OCI-LY1 (cell line): ENCODE measurements at regions not wholly inside any gene's neighbourhood (a gene's known extent, or its start where the extent isn't known, plus 50 kb on each side); places are given as distances from the start of the nearest gene placed in this dataset.

Experiments used
- H2AFZ ChIP-seq: fragments of 200-600 bp; sonication (generic), shearing (Covaris generic); 2 replicates; pipeline ENCODE4 v1.6.0; 2014; ENCODE audit warnings: antibody characterized with exemption, mild to moderate bottlenecking, low read length
- H3F3A ChIP-seq: fragments of 200-600 bp; sonication (generic), shearing (Covaris generic); 2 replicates; pipeline ENCODE4 v1.6.0; 2014; ENCODE audit warnings: mild to moderate bottlenecking, antibody characterized with exemption, low read length, moderate library complexity; ENCODE audit not compliant: insufficient read depth
- H3K27ac ChIP-seq: fragments of 200-600 bp; sonication (generic); 2 replicates; pipeline ENCODE4 v1.5.1; 2014; ENCODE audit warnings: low read length, mixed run types, mild to moderate bottlenecking, low read depth; ENCODE audit not compliant: poor library complexity, severe bottlenecking
- H3K27me3 ChIP-seq: fragments of 200-600 bp; sonication (generic); 2 replicates; pipeline ENCODE4 v1.6.0; 2014; ENCODE audit warnings: antibody characterized with exemption, mild to moderate bottlenecking, low read length, moderate library complexity; ENCODE audit not compliant: insufficient read depth
- H3K36me3 ChIP-seq: fragments of 200-600 bp; sonication (generic); 2 replicates; pipeline ENCODE4 v1.6.1; 2014; ENCODE audit warnings: mild to moderate bottlenecking, antibody characterized with exemption, low read length, moderate library complexity, mixed read lengths; ENCODE audit not compliant: insufficient read depth
- H3K4me1 ChIP-seq: fragments of 200-600 bp; sonication (generic); 2 replicates; pipeline ENCODE4 v1.5.1; 2014; ENCODE audit warnings: mild to moderate bottlenecking, low read length, moderate library complexity; ENCODE audit not compliant: insufficient read depth, severe bottlenecking
- H3K4me2 ChIP-seq: fragments of 200-600 bp; sonication (generic), shearing (Covaris generic); 2 replicates; pipeline ENCODE4 v1.6.1; 2014; ENCODE audit warnings: low read length
- H3K4me3 ChIP-seq: fragments of 200-600 bp; sonication (generic); 2 replicates; pipeline ENCODE4 v1.5.1; 2014; ENCODE audit warnings: low read length, low read depth, mild to moderate bottlenecking, mixed read lengths; ENCODE audit not compliant: poor library complexity, severe bottlenecking
- H3K79me2 ChIP-seq: fragments of 200-600 bp; shearing (Covaris generic); 2 replicates; pipeline ENCODE4 v1.6.1; 2016; ENCODE audit warnings: mixed run types, low read length, mixed read lengths; ENCODE audit not compliant: insufficient read depth
- H3K9ac ChIP-seq: fragments of 200-600 bp; sonication (generic), shearing (Covaris generic); 2 replicates; pipeline ENCODE4 v1.6.1; 2014; ENCODE audit warnings: mild to moderate bottlenecking, low read length, mixed read lengths
- H3K9me2 ChIP-seq: fragments of 200-600 bp; sonication (generic), shearing (Covaris generic); 2 replicates; pipeline ENCODE4 v1.6.1; 2014; ENCODE audit warnings: low read depth, mild to moderate bottlenecking, low read length, mixed read lengths
- H3K9me3 ChIP-seq: fragments of 200-600 bp; shearing (Covaris generic); 2 replicates; pipeline ENCODE4 v1.6.1; 2014; ENCODE audit warnings: low read length, mixed read lengths
- H4K20me1 ChIP-seq: fragments of 200-600 bp; sonication (generic), shearing (Covaris generic); 2 replicates; pipeline ENCODE4 v1.6.0; 2016; ENCODE audit warnings: mild to moderate bottlenecking, low read length; ENCODE audit not compliant: insufficient read depth
- EZH2 ChIP-seq: fragments of 200-600 bp; sonication (generic), shearing (Covaris generic); IDR thresholded peaks from 2 replicates; pipeline ENCODE4 v1.8.0; 2017; ENCODE audit warnings: borderline replicate concordance, mixed run types, mild to moderate bottlenecking, antibody characterized with exemption, low read length, moderate library complexity, mixed read lengths
- TF ChIP-seq, protein P1 (sequence below): fragments of 200-600 bp; sonication (generic), shearing (Covaris generic); IDR thresholded peaks from 2 replicates; pipeline ENCODE4 v1.5.1; 2017; ENCODE audit warnings: mild to moderate bottlenecking, antibody characterized with exemption, low read length, moderate library complexity, mixed read lengths

DNA sequence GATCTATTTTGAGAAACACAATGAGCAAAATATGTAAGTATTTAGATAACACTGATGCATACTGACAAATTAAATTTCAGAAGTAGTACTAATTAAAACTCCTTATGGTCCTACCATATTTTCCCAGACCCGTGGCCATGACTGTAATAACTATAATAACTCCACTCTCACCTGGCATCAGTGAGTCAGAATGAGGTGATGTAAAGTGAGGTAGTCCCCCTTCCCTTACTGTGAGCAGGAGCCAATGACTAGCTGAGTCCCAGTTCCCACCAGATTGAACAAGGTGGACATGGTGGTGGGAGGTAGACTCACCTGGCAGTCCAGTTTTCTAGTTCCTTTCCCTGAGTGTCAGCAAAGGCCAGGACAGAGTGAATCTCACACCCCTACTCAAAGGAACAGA is 630.5 kb upstream of the IGFBP3 start:
- no peak overlapping the region for H3K9ac ChIP-seq
- H3K36me3 ChIP-seq: no peaks in the 10 kb centered on the region
- H3K27me3 ChIP-seq: no peaks in the 10 kb centered on the region
- H3K27ac ChIP-seq: no peak overlapping the region
- H3K4me1 ChIP-seq: no peaks in the 10 kb centered on the region
- no peaks in the 10 kb centered on the region for H4K20me1 ChIP-seq
- H3K4me3 ChIP-seq: no peak overlapping the region
- H3K4me2 ChIP-seq: no peak overlapping the region
- TF ChIP-seq EZH2: no peak
- TF ChIP-seq, protein P1, sequence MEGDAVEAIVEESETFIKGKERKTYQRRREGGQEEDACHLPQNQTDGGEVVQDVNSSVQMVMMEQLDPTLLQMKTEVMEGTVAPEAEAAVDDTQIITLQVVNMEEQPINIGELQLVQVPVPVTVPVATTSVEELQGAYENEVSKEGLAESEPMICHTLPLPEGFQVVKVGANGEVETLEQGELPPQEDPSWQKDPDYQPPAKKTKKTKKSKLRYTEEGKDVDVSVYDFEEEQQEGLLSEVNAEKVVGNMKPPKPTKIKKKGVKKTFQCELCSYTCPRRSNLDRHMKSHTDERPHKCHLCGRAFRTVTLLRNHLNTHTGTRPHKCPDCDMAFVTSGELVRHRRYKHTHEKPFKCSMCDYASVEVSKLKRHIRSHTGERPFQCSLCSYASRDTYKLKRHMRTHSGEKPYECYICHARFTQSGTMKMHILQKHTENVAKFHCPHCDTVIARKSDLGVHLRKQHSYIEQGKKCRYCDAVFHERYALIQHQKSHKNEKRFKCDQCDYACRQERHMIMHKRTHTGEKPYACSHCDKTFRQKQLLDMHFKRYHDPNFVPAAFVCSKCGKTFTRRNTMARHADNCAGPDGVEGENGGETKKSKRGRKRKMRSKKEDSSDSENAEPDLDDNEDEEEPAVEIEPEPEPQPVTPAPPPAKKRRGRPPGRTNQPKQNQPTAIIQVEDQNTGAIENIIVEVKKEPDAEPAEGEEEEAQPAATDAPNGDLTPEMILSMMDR: no peak
- H3F3A ChIP-seq: no peaks in the 10 kb centered on the region
- no peak overlapping the region for H2AFZ ChIP-seq
- no peaks in the 10 kb centered on the region for H3K9me3 ChIP-seq
- H3K9me2 ChIP-seq: no peaks in the 10 kb centered on the region; the same call in 1 of the 2 replicates
- H3K79me2 ChIP-seq: no peaks in the 10 kb centered on the region

DNA sequence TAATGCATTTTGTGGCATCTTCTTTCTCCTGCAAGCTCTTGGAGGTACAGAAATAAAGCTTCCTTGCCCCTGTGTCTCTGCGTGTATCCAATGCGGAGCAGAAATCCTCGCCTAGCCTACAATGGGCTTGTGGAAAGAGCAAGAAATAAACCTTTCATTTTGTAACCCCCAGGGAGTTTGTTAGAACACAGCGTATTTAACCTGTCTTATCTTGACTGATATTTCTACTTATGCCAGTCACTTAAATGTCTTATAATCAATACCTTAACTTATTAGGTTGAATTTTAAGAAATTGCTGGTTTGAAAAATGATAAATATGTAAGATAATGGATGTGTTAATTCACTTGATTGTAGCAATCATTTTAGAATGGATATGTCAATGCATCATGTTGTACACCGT is 629.8 kb upstream of the IGFBP3 start:
- no peak for TF ChIP-seq EZH2
- TF ChIP-seq, protein P1: no peak
- Histone ChIP-seq H2AFZ (no peak overlapping the region), H3K36me3 (no peaks in the 10 kb centered on the region), H3K9me2 (no peaks in the 10 kb centered on the region; the same call in 1 of the 2 replicates), H3F3A (no peaks in the 10 kb centered on the region), H3K9ac (no peak overlapping the region), H3K27me3 (no peaks in the 10 kb centered on the region), H3K79me2 (no peaks in the 10 kb centered on the region), H3K9me3 (no peaks in the 10 kb centered on the region), H3K4me3 (no peak overlapping the region), H4K20me1 (no peaks in the 10 kb centered on the region), H3K27ac (no peak overlapping the region), H3K4me1 (no peaks in the 10 kb centered on the region), H3K4me2 (no peak overlapping the region)

DNA sequence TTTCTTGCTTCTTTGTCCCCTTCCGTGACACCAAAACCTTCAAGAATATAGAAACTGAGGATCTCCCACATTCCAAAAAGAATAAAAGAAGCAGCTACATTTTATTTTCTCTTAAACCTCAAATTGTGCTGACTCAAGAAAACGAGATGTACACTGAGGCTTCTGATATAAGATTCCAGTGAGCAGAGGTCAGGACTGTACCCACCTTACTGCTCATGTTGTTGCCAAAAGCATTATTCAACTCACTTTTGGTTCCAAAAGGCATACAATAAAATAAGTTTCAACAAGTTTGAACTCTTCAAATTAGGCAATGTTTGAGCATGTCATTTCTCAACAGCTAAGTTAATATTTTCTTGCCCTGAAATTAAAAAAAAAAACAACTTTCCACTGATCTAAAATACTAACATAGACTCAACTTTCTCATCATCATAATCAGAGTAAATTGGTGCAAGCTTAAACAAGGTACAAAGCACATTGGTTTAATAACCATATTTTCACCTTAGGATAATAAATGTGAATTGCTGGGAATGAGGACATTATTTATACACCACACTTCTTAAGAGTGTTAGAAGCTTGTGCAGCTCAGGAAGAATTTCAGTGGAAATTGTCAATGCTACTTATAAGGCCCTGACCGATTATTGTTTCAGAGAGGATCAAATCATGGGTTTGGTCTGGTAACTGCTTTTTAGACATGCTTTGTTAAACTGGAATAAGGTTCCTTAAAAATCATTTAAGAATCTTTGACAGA is 629.0 kb upstream of the IGFBP3 start:
- H3K9me2 ChIP-seq: no peaks in the 10 kb centered on the region; the same call in 1 of the 2 replicates
- H3K4me1 ChIP-seq: no peaks in the 10 kb centered on the region
- no peak overlapping the region for H3K27ac ChIP-seq
- H3K27me3 ChIP-seq: no peaks in the 10 kb centered on the region
- TF ChIP-seq, protein P1: no peak
- TF ChIP-seq EZH2: no peak
- H3K4me3 ChIP-seq: no peak overlapping the region
- H4K20me1 ChIP-seq: no peaks in the 10 kb centered on the region
- H3K79me2 ChIP-seq: no peaks in the 10 kb centered on the region
- H3K9ac ChIP-seq: no peak overlapping the region
- H3K4me2 ChIP-seq: no peak overlapping the region
- H3K9me3 ChIP-seq: no peaks in the 10 kb centered on the region
- H3K36me3 ChIP-seq: no peaks in the 10 kb centered on the region
- no peak overlapping the region for H2AFZ ChIP-seq
- no peaks in the 10 kb centered on the region for H3F3A ChIP-seq
